CD4-positive, alpha-beta T cell treated with Interleukin-12 subunit alpha and Interleukin-12 subunit beta, for 1 hour (primary cell): ENCODE measurements at regions not wholly inside any gene's neighbourhood (a gene's known extent, or its start where the extent isn't known, plus 50 kb on each side); places are given as distances from the start of the nearest gene placed in this dataset.

Experiments
- DNase-seq: peaks from one replicate; pipeline ENCODE4 v3.0.0-alpha.2; 2020

GRCh38 chr17:73820686-73821448 lies 176.6 kb upstream of the SDK2 start:
- no peak for DNase-seq

GRCh38 chr17:73821665-73822064 lies 177.4 kb upstream of the SDK2 start:
- no peak for DNase-seq

GRCh38 chr17:73822371-73822770 lies 178.1 kb upstream of the SDK2 start:
- no peak for DNase-seq

GRCh38 chr17:73823684-73824083 lies 179.4 kb upstream of the SDK2 start:
- DNase-seq, result no peak

- DNase-seq, result no peak
Observed at GRCh38 chr17:73824321-73824720, 180.1 kb upstream of the SDK2 start.

GRCh38 chr17:73826181-73826871 lies 182.1 kb upstream of the SDK2 start:
- DNase-seq, result no peak

- no peak for DNase-seq
Observed at GRCh38 chr17:73826872-73827228, 182.6 kb upstream of the SDK2 start.

- no peak for DNase-seq
Observed at GRCh38 chr17:73827627-73828291, 183.5 kb upstream of the SDK2 start.

- DNase-seq, result no peak
Observed at GRCh38 chr17:73829676-73830280, 185.5 kb upstream of the SDK2 start.

GRCh38 chr17:73831699-73832098 lies 187.5 kb upstream of the SDK2 start:
- DNase-seq, result no peak

GRCh38 chr17:73833775-73834488 lies 189.7 kb upstream of the SDK2 start:
- no peak for DNase-seq

GRCh38 chr17:73834684-73835343 lies 190.6 kb upstream of the SDK2 start:
- no peak for DNase-seq

GRCh38 chr17:73835605-73836004 lies 191.4 kb upstream of the SDK2 start:
- no peak for DNase-seq

- no peak for DNase-seq
Observed at GRCh38 chr17:73838815-73839214, 194.6 kb upstream of the SDK2 start.

GRCh38 chr17:73840829-73841228 lies 196.6 kb upstream of the SDK2 start:
- DNase-seq, result no peak

- peak; percentile 18 for DNase-seq
Observed at GRCh38 chr17:73841431-73842060, 197.3 kb upstream of the SDK2 start.

- no peak for DNase-seq
Observed at GRCh38 chr17:73847952-73848351, 203.7 kb upstream of the SDK2 start.

- no peak for DNase-seq
Observed at GRCh38 chr17:73850426-73850825, 206.2 kb upstream of the SDK2 start.

GRCh38 chr17:73851091-73851490 lies 206.8 kb upstream of the SDK2 start:
- no peak for DNase-seq

- no peak for DNase-seq
Observed at GRCh38 chr17:73851921-73852320, 207.7 kb upstream of the SDK2 start.

GRCh38 chr17:73855720-73856333 lies 211.6 kb upstream of the SDK2 start:
- DNase-seq, result no peak
